GM21723 (cell line): ENCODE measurements at regions not wholly inside any gene's neighbourhood (a gene's known extent, or its start where the extent isn't known, plus 50 kb on each side); places are given as distances from the start of the nearest gene placed in this dataset.
"Not testable (repeated sequence)": the region's sequence is repeated elsewhere in the genome, so short reads cannot be mapped to it uniquely, and the experiment has no call there.

Source experiments
- ATAC-seq: cut with Tn5 transposase; IDR thresholded peaks from one replicate; pipeline ENCODE4 v1.9.1; 2021; ENCODE audit warnings: mild to moderate bottlenecking, moderate library complexity; ENCODE audit not compliant: unreplicated experiment

GRCh38 chr18:71130351-71130750 is 841.5 kb downstream of the SOCS6 start:
- no peak for ATAC-seq

- no peak for ATAC-seq
These were observed 836.7 kb downstream of the SOCS6 start for GRCh38 chr18:71125581-71125980.

- no peak for ATAC-seq
These were observed 827.7 kb downstream of the SOCS6 start for GRCh38 chr18:71116535-71116934.

- ATAC-seq, result no peak
These were observed 826.4 kb downstream of the SOCS6 start for GRCh38 chr18:71115261-71115660.

- ATAC-seq, result no peak
These were observed 825.8 kb downstream of the SOCS6 start for GRCh38 chr18:71114550-71115210.

GRCh38 chr18:71107244-71107643 is 818.4 kb downstream of the SOCS6 start:
- no peak for ATAC-seq

- no peak for ATAC-seq
These were observed 817.9 kb downstream of the SOCS6 start for GRCh38 chr18:71106701-71107100.

- no peak for ATAC-seq
These were observed 817.2 kb downstream of the SOCS6 start for GRCh38 chr18:71105994-71106546.

GRCh38 chr18:71105078-71105819 is 816.4 kb downstream of the SOCS6 start:
- no peak for ATAC-seq

- no peak for ATAC-seq
These were observed 790.8 kb downstream of the SOCS6 start for GRCh38 chr18:71079606-71080005.

GRCh38 chr18:71077451-71077850 is 788.6 kb downstream of the SOCS6 start:
- no peak for ATAC-seq

- ATAC-seq, result no peak
These were observed 786.3 kb downstream of the SOCS6 start for GRCh38 chr18:71075147-71075546.

- no peak for ATAC-seq
These were observed 779.5 kb downstream of the SOCS6 start for GRCh38 chr18:71068338-71068737.

GRCh38 chr18:71049893-71050292 is 761.0 kb downstream of the SOCS6 start:
- no peak for ATAC-seq

- no peak for ATAC-seq
These were observed 759.0 kb downstream of the SOCS6 start for GRCh38 chr18:71047882-71048281.

GRCh38 chr18:71045331-71046065 is 756.7 kb downstream of the SOCS6 start:
- ATAC-seq, result no peak

- ATAC-seq, result no peak
These were observed 751.3 kb downstream of the SOCS6 start for GRCh38 chr18:71040161-71040560.

- no peak for ATAC-seq
These were observed 749.4 kb downstream of the SOCS6 start for GRCh38 chr18:71038196-71038595.

- ATAC-seq, result no peak
These were observed 747.9 kb downstream of the SOCS6 start for GRCh38 chr18:71036783-71037182.

- ATAC-seq, result not testable (repeated sequence)
These were observed 742.7 kb downstream of the SOCS6 start for GRCh38 chr18:71031296-71032191.
